GM18498 (cell line): ENCODE measurements at regions not wholly inside any gene's neighbourhood (a gene's known extent, or its start where the extent isn't known, plus 50 kb on each side); places are given as distances from the start of the nearest gene placed in this dataset.
"Not testable (repeated sequence)": the region's sequence is repeated elsewhere in the genome, so short reads cannot be mapped to it uniquely, and the experiment has no call there.

ENCODE experiments used
- ATAC-seq: cut with Tn5 transposase; IDR thresholded peaks from one replicate; pipeline ENCODE4 v1.9.1; 2021; ENCODE audit warnings: mild to moderate bottlenecking, moderate library complexity; ENCODE audit not compliant: unreplicated experiment

- ATAC-seq = no peak
These were observed 127.1 kb upstream of the PTPRZ1 start for GRCh38 chr7:121745856-121746255.

DNA sequence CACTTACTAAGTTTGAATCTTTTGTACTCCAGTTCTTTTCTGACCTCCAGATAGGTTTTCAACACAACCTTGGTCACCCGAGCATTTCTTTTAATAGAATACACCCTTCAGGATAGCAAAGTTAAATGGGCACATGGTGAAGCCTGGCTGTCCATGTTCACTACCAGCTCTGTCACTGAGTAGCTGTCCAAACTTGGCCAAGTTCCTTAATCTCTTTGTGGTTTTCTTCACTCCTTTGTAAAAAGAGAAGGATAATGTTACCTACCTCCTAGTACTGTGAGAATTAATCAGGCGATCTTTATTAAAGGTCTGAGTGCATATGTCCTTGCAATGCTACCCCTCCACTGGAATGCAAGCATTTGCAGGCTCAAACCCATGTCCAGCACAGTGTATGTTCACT lies 128.1 kb upstream of the PTPRZ1 start:
- no peak for ATAC-seq

DNA sequence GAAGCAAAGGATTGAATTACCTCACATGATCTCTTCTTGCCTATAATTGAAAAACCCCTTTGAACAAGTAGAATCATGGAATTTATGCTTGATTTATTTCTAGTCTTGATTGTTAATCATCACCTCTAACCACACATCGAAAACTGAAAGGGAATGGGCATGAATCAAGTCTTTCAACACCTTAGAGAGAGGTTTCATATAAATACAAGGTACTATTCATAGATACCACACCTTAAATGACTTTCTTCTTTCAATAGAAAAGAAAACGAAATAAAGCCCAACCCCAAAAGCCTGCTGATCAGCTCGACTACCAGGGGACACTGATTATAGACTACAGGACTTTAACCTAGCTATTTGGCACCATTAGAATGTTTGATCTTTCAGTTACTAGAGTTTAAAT lies 128.6 kb upstream of the PTPRZ1 start:
- peak; percentile 64 for ATAC-seq

GRCh38 chr7:121741896-121742295 lies 131.1 kb upstream of the PTPRZ1 start:
- no peak for ATAC-seq

DNA sequence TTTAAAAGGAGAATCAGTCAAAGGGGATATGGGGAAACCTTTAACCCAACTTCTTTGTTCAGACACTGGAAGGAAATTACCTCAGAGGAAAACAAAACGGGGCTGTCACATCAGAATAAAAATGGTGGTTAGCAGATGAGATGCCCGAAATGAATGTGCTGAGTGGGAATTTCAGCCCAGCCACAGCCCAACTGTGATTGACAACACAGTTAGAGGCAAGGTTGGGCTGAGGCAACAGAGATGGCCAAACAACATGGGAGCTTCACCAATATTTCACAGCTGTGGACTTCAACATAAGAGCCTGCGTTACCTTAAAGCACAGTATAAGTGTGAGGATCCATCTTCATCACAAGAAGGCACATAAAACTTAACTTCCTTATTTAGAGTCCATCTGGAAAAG lies 133.5 kb upstream of the PTPRZ1 start:
- no peak for ATAC-seq

GRCh38 chr7:121730869-121731268 lies 142.1 kb upstream of the PTPRZ1 start:
- no peak for ATAC-seq

GRCh38 chr7:121714559-121715303 lies 158.2 kb upstream of the PTPRZ1 start:
- no peak for ATAC-seq

DNA sequence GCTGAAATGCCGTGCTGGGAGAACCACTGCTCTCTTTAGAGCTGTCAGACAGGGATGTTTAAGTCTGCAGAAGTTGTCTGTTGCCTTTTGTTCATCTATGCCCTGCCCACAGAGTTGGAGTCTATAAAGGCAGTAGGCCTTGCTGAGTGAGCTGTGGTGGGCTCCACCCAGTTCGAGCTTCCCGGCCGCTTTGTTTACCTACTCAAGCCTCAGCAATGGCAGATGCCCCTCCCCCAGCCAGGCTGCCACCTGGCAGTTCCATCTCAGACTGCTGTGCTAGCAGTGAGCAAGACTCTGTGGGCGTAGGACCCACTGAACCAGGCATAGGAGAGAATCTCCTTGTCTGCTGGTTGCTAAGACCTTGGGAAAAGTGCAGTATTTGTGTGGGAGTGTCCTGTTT lies 160.0 kb upstream of the PTPRZ1 start:
- ATAC-seq = not testable (repeated sequence)

DNA sequence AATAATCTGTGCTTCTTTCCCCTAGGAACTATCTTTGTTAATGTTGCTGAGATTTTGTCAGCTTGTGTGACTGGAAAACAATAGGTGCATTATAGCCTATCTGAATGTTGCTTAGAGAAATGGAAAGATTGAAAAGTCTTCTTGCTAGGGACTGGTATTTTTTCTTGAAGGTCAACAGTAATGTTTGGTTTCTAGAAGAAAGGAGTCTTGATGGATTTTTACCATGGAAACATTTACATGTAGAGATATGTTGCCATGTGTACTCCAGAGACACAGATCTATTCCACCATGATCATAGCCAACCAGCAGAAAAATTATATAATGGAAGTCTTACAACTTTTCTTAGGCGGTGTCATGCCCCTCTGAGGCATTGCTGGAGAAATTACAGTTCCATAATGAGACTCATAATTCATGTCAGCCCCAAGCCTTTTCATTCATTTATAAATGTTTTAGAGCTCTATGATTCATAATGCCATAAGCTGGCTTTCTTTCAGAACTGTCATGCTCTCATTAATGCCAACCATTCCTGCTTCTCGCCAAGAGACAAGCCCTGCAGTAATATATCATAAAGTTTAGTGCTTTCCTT lies 175.1 kb upstream of the PTPRZ1 start:
- ATAC-seq = no peak

- no peak for ATAC-seq
These were observed 176.0 kb upstream of the PTPRZ1 start for GRCh38 chr7:121696954-121697353.

DNA sequence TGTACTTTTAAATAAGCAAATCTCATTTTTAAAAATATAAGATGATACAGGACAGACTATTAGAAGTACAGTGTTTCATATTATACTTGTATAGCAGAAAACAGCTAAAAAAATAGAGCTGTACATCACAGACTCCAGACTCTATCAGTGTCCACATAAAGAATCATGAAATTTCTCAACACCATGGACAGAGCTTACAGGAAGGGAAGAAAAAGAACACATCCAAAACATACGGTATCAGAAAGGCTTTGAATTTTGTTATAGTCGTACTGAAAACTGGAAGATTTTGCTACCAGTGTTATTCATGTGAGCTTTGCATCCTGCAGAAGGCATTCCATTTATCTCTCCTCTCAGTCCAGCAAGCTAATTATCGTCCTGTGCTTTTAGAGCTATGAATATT lies 183.2 kb upstream of the PTPRZ1 start:
- ATAC-seq = no peak

DNA sequence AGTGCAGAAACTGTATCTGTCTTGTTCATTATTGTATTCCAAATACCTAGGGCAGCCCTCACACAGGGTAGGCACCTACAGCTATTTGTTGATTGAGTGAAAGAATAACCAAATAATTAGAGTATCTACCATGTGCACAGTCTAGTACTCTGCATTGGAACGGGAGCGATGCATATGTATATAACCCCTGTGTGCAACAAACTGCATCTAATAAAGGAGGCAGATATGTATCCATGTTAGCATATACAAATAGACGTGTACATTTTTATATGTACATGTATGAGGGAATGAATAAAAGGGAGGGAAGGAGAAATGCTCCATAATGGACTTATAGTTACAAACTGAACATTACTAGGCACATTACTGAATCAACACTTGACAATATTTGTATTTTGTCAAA lies 191.3 kb upstream of the PTPRZ1 start:
- no peak for ATAC-seq

- ATAC-seq = no peak
These were observed 196.8 kb upstream of the PTPRZ1 start for GRCh38 chr7:121676168-121676567.

- not testable (repeated sequence) for ATAC-seq
These were observed 198.5 kb upstream of the PTPRZ1 start for GRCh38 chr7:121674455-121674854.

GRCh38 chr7:121669144-121669543 lies 203.8 kb upstream of the PTPRZ1 start:
- no peak for ATAC-seq

DNA sequence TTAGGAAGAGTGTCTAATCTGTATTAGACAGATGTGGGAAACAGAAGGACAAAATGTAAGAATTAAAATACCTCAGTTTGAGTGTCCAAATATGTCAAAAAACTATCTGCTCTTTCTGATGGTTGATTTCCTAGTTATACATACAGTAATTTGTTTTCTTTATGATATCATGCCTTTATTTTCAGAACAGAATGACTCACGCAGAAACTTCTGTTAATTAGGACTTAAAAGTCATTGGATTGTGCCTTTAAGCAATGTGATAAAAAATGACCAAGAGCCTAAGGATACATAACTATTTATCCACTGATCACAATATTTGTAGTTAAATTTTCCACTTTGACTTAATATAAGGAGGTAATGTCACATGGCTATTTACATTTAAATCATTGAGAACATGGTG lies 206.7 kb upstream of the PTPRZ1 start:
- no peak for ATAC-seq

DNA sequence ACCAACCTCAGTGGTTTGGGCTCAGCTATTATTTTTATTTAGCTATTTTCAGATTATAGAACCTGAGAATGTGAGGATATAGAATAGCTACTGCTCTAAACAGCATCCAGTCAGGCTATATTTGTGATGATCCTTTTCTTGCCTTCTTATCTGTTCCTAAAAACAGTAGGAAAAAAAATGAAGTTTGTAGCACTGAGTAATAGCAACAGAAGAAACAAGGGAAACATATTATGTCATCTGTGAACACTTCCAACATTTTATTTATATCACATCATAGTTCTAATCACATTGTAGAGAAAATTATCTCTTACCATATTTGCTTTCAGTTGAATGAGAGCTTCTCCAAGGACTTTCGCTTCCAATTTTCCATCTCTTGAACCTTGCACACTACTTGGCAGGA lies 229.6 kb upstream of the PTPRZ1 start:
- ATAC-seq = no peak

DNA sequence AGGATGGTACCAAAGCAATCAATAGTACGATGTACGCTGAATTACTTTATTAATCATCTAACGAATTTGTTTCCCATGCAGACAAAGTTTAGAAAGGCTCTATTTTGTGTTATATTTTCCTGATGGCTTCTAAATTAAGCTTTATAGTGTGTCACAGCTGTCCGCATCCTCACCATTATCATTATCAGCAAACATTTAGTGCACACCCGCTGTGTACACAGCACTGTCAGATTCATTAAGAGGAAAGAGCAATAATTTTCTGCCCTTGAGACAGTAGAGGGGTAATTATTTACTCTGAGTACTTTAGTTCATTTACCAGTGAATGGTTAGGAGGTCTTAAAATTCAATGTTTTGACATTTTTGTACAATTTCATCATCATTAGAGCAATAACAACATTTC lies 233.3 kb upstream of the PTPRZ1 start:
- ATAC-seq = no peak

DNA sequence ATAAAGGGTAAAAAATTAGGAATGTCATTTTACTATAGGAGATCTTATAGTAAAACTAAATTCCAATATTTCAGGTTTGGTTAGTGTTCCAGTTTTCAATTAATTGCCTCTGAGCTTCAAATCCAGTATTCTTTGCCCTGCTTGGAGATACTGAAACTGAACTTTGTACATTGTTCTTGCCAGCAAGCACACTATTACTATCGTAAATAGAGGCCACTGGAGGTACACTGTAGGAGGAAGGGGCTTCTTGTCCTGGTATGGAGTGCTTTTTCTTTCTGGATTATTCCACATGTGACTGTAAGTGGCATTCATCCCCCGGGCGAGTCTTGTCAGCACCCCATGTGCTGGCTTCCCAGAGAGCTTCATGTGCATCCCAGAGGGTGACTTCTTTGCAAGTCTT lies 234.7 kb upstream of the PTPRZ1 start:
- ATAC-seq = no peak

GRCh38 chr7:121634356-121634755 lies 238.2 kb upstream of the FAM3C start:
- no peak for ATAC-seq

GRCh38 chr7:121633186-121633585 lies 237.1 kb upstream of the FAM3C start:
- no peak for ATAC-seq

GRCh38 chr7:121624958-121625357 lies 228.8 kb upstream of the FAM3C start:
- no peak for ATAC-seq
